ENCODE measurements at regions not wholly inside any gene's neighbourhood (a gene's known extent, or its start where the extent isn't known, plus 50 kb on each side); places are given as distances from the start of the nearest gene placed in this dataset.

GRCh38 chr21:38013741-38014140, 97.5 kb upstream of the KCNJ6 start:
- TF ChIP-seq HOXB13 (CRISPR knock-in tag; IDR thresholded peaks at IDR 0.05; ENCODE audit: low read depth) (no peak), EHF (CRISPR knock-in tag; IDR thresholded peaks at IDR 0.05) (no peak), BCL3 (IDR thresholded peaks at IDR 0.05) (no peak), RARB (CRISPR knock-in tag; IDR thresholded peaks at IDR 0.05) (no peak), NFE2L2 (conservative IDR thresholded peaks at IDR 0.05; ENCODE audit: low read length) (no peak), CBX2 (IDR thresholded peaks at IDR 0.05; ENCODE audit: borderline replicate concordance, low read depth) (no peak), EHMT2 (IDR thresholded peaks at IDR 0.05; ENCODE audit: low read depth) (no peak), ATOH8 (CRISPR knock-in tag; IDR thresholded peaks at IDR 0.05; ENCODE audit: low read depth) (no peak), ZFP36 (IDR thresholded peaks at IDR 0.05; ENCODE audit: borderline replicate concordance, partially characterized antibody) (no peak), ZNF302 (CRISPR knock-in tag; IDR thresholded peaks at IDR 0.05) (no peak), ESRRA (IDR thresholded peaks at IDR 0.05; ENCODE audit: borderline replicate concordance, low read length) (no peak), REST (IDR thresholded peaks at IDR 0.05) (no peak), MAFK (IDR thresholded peaks at IDR 0.05; ENCODE audit: partially characterized antibody) (no peak), PHF8 (IDR thresholded peaks at IDR 0.05; ENCODE audit: borderline replicate concordance, low read depth) (no peak), MAZ (IDR thresholded peaks at IDR 0.05; ENCODE audit: borderline replicate concordance, low read depth, low read length) (no peak), HOXA7 (CRISPR knock-in tag; IDR thresholded peaks at IDR 0.05) (no peak)
- no peak overlapping the region for H3K4me2 ChIP-seq
- no peak for ATAC-seq
- POLR2A ChIA-PET: no interaction called here
- CTCF ChIA-PET: no interaction called here
- peaks cover 11% of the 10 kb centered on the region; the same call in 1 of the 3 replicates for H3K4me1 ChIP-seq
- FAIRE-seq: no peak
- H3K9me3 ChIP-seq: no peaks in the 10 kb centered on the region
- 27% methylated on average over 4 of the region's 4 CpGs for WGBS (ENCODE audit: missing lambda C conversion rate)
- peak overlapping the region in 1 of 2 experiments; percentile 49; a peak in 1 of 6 replicates for H3K27ac ChIP-seq
- no peak overlapping the region for H3K4me3 ChIP-seq
- DNase-seq (ENCODE audit: low read depth in 1 of 2, low spot score in 1 of 2): no peak

- WGBS (ENCODE audit: missing lambda C conversion rate): 45% methylated on average over 1 of the region's 1 CpG
- H3K27ac ChIP-seq: peak overlapping the region in 1 of 2 experiments; percentile 49; a peak in 1 of 6 replicates
- ATAC-seq (no peak), DNase-seq (ENCODE audit: low read depth in 1 of 2, low spot score in 1 of 2) (no peak), FAIRE-seq (no peak)
- no peak overlapping the region for H3K4me2 ChIP-seq
- TF ChIP-seq FOXS1 (CRISPR knock-in tag; IDR thresholded peaks at IDR 0.05) (no peak), EHF (CRISPR knock-in tag; IDR thresholded peaks at IDR 0.05) (no peak), FOSL2 (IDR thresholded peaks at IDR 0.05) (no peak), FOSL2 (CRISPR knock-in tag; IDR thresholded peaks at IDR 0.05) (peak; percentile 14; the same call in 1 of the 2 replicates), CHD2 (IDR thresholded peaks at IDR 0.05; ENCODE audit: low read length, partially characterized antibody) (no peak), CBX8 (IDR thresholded peaks at IDR 0.05) (no peak), HES2 (IDR thresholded peaks at IDR 0.05) (no peak)
- no peak overlapping the region for H3K4me3 ChIP-seq
- POLR2A ChIA-PET: no interaction called here
- H3K9me3 ChIP-seq: no peaks in the 10 kb centered on the region
- CTCF ChIA-PET: no interaction called here
- H3K4me1 ChIP-seq: peaks cover 11% of the 10 kb centered on the region; the same call in 1 of the 3 replicates
These were observed 98.0 kb upstream of the KCNJ6 start for GRCh38 chr21:38014298-38014697.

Measured in A549 (cell line).